NCI-H510A treated with DMSO at 0.1 percent for 48 hours (cell line): ENCODE measurements at regions not wholly inside any gene's neighbourhood (a gene's known extent, or its start where the extent isn't known, plus 50 kb on each side); places are given as distances from the start of the nearest gene placed in this dataset.
"Not testable (repeated sequence)": the region's sequence is repeated elsewhere in the genome, so short reads cannot be mapped to it uniquely, and the experiment has no call there.

Experiments used
- DNase-seq: peaks from one replicate; lab custom pipeline; 2025; lab: John Stamatoyannopoulos, UW

DNA sequence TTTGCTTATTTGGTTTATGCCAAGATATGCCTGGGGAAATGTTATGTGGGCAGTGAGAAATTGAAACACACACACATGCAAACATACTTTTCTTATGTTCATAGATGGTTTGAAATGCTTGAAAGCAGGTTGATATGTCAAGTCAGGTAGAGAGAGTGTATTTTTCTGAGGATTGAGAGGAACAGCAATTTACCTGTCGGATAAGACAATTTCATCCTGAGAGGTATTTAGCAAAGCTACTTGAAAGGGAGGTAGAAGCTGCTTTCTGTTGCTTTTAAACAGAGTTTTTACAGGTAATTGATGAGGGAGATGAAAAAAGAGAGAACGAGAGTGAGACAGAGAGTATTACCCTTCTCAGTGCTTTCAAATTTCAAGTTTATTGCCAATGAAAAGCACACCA is 854.3 kb downstream of the CDH8 start:
- DNase-seq, result no peak

DNA sequence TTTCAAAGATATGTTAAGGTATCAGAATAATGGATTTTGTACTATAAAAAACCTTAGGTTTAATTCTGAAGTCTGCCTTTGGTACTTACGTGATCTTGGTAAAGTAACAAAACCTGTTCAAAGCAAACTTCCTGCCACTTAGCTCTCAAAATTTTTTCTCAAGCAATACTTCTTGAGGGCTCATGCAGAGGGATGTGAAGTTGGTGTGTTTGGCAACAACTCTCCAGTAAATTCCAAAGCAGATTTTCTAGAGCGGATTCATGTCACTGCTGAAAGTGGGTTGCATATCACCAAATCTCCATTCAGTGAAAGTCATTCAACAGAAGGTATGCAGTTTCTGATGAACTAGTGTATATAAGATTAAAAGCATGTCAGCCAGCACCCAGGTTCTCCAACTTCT is 856.7 kb downstream of the CDH8 start:
- no peak for DNase-seq

DNA sequence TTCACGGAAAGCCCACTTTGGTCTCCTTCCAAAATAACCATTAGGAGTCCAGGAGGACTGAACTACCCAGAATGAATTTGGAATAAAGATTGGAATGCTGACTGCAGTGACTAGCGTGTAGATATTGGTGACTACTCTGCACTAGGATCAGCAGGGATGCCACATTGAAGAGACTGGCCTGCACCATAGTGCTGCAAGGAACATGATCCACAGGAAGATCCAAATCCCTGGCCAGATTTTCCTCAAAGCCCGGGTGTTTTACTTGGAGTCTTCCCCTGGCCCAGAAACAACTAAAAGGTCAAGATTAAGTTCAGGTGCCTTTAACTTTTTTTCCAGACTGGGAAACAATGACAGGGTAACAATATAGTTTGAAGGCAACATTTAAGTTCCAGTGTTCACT is 870.4 kb downstream of the CDH8 start:
- no peak for DNase-seq

DNA sequence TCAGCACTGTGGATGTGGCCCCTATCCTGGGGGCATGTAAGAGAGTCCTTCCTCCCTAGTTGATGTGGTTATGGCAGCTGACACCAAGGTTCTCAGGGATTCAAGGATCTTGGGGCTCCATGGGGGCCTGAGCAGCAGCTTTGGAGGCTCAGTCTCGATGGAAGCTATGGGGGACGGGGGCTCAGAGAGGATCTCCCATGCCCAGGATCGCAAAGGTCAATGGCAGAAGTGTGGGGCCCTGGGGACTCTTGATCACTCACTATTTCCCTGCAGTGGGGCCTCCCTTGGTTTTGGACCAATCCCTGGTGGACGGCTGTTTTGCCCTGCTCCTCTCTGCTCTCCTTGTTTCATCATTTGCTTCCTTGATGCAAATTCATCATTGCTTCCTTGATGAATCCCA is 885.9 kb downstream of the CDH8 start:
- no peak for DNase-seq

DNA sequence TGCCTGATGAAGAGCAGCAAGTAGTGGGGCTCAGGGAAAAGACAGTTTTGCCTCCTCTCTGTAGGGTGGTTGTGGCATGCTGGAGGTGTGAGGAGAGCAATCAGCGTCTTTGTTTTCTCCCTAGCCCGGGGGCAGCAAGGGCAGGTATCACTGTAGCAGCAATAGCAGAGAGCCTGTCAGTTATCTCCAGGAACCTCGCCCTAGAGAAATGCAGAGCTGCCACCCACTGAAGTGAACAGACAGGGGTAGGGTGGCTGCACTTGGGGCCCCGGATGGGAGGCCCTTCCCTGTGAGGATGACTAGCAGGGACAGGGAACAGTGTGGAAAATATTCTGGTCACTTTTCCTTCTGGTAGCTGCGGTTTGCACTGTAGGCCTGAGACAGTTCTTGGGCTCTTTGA is 886.5 kb downstream of the CDH8 start:
- DNase-seq, result no peak

DNA sequence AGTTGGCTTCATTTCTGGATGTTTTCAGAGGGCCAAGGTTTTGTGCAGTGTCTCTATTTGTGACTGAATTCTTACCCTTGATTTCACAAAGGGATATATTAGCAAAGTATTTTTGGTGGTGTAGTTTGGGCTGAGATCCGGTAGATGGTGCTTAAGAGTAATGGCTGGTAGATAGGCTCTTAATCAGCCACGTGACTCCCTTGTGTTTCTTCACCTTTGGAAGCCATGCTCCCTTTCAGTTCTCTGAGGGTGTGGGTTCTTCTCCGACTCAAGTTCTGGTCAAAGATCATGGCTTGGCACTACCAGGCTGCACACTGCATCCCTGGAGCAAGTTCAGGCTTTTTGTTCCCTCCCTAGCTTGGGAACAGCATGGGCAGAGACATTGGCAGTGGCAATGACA is 887.3 kb downstream of the CDH8 start:
- DNase-seq, result no peak

DNA sequence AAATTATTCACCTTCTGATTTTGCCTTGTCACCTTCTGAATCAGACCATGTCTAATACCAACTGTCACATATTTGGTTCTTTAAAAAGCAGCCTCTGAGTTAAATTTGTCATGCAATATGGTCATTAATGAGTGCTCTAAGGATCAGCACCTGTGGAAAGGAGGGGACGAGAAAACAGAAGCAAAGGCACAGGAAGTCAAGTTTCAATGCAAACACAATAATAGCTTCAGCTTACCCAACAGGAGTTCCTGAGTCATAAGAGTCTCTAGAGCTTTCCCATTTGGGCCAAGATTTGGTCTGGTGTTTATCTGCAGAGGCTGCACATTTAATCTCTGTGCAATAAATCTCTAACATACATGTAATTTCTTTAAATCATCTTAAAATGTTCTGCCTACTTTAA is 889.8 kb downstream of the CDH8 start:
- peak; percentile 16 for DNase-seq

DNA sequence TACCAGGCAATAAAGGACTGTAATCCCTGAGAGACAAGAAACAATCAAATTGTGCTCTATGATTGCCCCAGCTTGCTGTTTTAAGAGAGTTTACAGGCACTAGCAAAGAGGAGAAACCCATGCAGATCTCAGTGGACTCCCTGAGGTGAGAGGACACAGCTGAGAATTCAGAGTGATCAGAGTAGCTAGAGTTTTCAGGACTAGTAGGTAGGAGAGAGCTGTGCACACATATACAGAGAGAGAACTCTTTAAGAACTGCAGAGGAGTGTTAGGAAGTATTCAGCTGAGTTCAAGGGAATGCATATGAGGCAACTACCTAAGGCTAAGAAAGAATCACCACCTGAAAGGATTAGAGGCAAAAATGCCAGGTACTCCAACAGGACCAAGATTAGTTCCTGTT is 904.8 kb downstream of the CDH8 start:
- no peak for DNase-seq

DNA sequence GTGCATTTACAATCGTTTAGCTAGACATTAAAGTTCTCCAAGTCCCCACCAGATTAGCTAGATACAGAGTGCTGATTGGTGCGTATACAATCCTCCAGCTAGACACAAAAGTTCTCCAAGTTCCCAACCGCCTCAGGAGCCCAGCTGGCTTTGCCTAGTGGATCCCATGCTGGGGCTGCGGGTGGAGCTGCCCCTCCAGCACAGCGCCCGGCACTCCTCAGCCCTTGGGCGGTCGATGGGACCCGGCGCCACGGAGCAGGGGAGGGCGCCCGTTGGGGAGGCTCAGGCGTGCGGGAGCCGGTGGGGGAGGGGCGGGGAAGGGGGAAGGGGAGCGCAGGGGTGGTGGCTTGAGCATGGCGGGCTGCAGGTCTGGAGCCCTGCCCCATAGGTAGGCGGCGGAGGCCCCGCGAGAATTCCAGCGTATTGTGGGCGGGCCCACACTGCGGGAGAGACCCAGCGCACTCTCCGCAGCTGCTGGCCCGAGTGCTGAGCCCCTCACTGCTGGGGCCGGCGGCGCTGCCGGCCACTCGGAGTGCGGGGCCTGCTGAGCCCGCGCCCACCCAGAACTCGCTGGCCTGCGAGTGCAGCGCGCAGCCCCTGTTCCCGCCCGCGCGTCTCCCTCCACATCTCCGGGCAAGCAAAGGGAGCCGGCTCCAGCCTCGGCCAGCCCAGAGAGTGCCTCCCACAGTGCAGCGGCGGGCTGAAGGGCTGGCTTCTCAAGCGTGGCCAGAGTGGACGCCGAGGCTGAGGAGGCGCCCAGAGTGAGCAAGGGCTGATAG is 907.5 kb downstream of the CDH8 start:
- peak; percentile 32 for DNase-seq

DNA sequence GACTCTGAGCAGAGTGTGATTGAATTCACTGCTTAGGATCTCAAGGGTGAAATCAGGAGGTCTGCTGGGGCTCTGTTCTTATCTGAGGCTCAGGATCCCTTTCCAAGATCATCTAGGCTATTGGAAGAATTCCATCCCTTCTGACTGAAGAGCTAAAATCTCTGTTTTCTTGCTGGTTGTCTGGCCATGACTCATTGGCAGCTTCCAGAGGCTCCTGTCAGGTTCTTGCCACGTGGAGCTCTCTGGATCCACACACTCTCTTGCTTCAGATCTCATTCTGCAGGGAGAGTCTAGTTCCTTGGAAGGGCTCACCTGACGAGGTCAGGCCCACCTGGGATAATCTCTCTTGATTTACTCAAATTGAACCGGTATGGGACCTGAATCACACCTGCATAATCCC is 930.7 kb downstream of the CDH8 start:
- DNase-seq, result no peak

DNA sequence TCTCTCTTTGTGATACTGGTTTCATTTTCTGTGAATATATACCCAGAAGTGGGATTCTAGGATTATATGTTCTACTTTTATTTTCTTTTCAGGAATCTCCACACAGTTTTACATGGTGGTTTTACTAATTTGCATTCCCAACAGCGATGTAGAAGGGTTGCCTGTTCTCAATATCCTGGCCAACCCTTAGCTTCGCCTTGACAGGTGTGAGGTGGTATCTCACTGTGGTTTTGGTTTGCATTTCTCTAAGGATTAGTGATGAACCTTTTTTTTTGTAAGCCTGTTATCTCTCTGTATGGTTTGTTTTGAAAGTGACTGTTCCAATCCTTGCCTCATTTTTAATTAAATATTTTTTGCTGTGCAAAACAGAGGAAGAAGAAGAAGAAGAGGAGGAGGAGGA is 937.7 kb downstream of the CDH8 start:
- DNase-seq, result no peak

DNA sequence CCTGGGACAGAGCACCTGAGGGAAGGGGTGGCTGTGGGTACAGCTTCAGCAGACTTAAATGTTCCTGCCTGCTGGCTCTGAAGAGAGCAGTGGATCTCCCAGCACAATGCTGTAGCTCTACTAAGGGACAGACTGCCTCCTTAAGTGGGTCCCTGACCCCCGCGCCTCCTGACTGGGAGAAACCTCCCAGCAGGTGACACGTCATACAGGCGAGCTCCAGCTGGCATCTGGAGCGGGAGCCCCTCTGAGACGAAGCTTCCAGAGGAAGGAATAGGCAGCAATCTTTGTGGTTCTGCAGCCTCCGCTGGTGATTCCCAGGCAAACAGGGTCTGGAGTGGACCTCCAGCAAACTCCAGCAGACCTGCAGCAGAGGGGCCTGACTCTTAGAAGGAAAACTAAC is 944.9 kb downstream of the CDH8 start:
- not testable (repeated sequence) for DNase-seq

DNA sequence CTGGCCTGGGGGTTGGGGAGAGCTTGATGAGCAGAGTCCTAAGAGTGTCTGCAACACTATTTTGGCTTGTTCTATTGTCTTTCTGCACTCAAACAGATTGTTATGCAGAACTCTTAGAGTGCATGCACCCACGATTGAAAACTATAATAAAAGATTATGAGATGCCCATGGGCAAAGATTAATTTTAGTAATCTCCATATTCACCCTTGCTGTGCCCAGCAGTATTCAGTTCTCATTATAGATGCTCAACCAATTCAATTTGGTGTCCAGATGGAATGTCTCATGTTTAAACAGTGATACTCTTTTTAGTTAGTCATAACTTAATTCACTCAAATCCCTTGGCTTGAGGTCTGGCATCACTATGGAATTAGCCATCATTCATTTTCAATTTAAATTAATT is 952.5 kb downstream of the CDH8 start:
- DNase-seq, result no peak

DNA sequence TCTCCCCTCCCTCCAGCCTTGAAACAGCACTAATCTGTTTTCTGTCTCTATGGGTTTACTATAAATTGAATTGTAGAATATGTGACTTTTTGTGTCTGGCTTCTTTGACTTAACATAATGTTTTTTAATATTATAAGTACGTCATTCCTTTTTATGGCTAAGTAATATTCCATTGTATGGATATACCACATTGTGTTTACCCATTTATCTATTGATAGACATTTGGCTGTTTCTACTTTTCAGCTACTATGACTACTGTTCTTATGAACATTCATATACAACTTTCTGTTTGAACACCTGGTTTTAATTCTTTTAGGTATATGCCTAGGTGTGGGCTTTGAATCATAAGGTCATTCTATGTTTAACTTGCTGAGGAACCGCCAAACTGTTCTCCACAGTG is 961.9 kb downstream of the CDH8 start:
- no peak for DNase-seq

DNA sequence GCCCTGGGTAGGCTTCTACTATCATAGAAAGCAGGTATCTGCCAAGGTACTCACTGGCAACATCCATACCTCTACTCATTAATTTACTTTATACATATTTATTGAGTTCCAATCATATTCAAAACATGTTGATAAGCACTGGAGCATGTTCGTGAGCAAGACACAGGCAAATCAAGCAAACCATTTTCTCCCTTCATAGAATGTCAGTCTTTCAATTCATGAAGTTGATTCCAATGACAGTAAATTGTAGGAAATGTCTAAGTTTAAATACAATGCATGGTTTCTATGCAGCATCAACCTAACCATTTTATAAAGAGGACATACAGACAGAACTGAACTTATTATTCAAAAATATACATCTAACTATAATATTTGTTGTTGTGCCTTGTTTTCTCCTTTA is 978.6 kb downstream of the CDH8 start:
- DNase-seq, result no peak

DNA sequence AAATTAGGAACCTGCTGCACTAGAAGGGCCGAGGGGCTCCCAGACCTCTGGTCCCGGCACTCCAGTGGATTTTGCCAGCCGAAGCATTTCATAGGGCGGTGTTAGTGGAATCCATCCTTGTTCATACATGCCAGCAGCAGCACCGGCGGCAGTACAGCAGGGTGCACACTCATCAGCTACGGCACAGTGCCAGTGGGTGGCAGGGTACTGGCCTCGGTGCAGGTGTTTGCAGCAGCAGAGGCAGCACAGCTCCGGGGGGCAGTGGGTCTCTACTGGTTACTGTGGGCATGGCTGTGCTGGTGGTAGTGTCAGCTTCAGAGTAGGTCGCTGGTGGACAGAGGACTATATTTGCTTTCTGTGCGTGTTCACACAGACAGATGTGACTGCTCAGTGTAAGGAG is 985.7 kb downstream of the CDH8 start:
- no peak for DNase-seq

DNA sequence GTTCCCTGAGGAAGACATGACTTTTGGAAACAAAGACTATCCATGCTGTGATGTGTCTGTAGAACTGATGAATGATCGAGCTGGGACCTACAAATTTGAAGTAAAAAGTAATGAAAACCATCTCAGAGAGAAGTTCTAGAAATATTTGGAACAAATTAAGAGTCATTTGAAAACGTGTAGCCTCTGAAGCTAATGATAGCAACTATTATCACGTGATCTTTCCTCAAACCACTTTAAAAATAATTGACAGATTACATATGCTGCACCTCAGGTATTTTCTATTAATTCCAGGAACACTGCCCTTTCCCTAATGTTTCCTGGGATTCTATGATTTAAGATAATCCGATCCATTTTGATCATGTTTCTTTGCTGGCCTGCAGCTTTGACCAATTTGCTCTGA is 990.3 kb downstream of the CDH8 start:
- DNase-seq, result no peak

DNA sequence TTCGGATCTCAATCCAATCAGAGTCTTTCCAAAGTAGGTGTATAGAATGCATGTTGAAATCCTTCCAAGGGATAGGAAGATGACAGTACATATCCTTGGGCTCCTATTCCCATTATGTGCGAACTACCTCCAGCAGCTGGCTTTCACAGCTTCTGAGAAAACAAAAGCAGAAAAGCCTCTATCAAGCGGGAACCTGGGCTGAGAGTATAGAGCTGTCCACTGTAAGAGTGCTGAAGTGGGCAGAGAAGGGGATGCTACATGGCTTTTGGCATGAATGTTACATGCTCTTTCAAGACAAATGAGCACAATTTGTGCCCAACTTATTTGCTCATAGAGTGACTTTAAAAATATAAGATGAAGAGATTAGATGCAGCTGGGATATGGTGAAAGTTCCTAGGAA is 993.5 kb downstream of the CDH8 start:
- no peak for DNase-seq

DNA sequence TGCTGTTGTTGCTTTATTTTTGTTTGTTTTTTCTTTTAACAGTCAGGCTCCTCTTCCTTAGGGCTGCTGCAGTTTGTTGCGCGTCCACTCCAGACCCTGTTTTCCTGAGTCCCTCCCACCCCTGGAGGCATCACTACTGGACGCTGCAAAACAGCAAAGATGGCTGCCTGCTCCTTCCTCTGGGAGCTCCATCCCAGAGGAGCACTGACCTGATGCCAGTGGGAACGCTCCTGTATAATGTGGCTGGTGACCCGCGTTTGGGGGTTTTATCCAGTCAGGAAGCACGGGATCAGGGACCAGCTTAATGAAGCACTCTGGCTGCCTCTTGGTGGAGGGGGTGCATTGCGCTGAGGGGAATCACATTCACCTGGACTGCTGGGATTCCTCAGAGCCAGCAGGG is 1005.6 kb downstream of the CDH8 start:
- no peak for DNase-seq

DNA sequence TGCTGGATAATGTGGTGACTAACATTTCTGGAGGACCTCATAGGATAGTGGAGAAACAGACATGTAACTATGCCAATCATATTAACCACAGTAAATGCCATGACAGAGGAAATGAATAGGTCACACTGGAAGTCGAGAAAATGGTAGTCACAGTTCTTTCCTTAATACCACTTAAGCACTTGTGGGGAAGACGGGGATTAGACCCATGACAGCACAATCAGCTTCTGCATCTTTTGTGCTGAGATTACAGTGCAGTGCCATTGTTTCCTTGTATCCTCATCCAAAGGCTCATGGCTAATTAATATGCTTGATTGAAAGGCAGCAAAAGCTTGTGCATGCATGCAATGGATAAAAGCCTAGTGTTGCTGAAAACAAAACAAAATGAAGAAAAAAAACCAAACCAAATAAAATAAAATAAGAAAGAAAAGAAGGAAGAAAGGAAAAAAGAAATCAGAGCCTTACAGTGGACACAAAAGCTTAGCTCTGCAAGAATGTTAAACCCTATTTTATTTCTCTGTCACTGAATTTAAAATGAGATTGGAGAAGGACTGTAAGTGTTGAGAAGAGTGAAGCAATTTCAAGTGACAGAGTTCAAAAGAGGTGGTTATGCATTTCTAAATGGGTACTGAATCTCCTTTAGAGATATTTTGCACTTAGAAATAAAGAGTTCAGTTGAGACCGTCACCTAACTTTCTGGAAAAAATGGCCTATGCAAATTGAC is 1011.9 kb downstream of the CDH8 start:
- no peak for DNase-seq

DNA sequence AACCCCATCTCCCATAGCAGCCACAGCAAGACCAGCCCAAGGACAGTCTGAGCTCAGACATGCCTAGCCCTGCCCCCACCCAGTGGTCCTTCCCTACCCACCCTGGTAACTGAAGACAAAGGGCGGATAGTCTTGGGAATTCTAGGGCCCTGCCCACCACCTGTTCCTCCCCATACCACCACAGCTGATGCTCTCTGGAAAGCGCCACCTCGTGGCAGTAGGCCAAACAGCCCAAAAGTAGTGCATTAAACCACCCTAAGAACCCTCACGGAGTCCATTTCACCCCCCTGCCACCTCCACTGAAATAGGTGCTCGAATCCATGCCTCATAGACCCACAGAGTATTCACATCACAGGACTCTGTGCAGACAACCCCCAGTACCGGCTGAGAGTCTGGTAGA is 1021.4 kb downstream of the CDH8 start:
- DNase-seq, result no peak

DNA sequence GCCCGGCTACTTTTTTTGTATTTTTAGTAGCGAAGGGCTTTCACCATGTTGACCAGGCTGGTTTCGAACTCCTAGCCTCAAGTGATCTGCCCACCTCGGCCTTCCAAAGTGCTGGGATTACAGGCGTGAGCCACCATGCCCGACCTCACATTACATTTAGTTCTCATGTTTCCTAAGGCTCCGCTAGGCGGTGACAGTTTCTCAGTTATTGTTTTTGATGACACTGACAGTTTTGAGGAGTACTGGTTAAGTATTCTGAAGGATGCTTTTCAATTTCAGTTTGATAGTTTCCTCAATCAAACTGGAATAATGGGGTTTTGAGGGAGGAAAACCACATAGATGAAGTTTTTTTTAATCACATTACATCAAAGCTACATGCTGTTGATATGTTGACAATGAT is 1028.5 kb downstream of the CDH8 start:
- no peak for DNase-seq

DNA sequence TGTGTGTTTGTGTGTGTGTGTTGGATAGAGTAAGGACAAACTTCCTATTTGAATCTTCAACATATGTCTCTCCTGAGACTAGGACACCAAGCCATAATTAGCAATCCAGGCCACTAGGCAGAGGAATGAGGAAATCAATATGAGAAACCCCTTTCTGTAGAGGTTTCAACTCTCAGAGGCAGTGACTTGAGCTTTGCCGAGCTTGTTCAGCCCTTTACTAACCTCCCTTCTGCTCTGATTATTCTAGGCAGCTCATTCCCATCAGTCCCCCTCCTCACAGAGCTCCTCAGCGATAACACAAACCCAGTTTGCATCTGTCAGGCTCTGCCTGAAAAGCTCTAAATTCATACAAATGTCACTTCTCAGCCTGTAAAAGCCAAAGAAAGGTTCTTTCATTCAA is 1030.3 kb downstream of the CDH8 start:
- no peak for DNase-seq
